Transverse colon (tissue), 4 donors: ENCODE measurements at regions not wholly inside any gene's neighbourhood (a gene's known extent, or its start where the extent isn't known, plus 50 kb on each side); places are given as distances from the start of the nearest gene placed in this dataset.

Experiments used
- DNase-seq: peaks from one replicate; pipeline ENCODE4 v3.0.0-alpha.2; 2019
- H3K27ac ChIP-seq, 4 donors: fragments of 200-600 bp; sonication (generic); 2 replicates each; pipeline ENCODE4 v1.5.1; 2016 to 2018; ENCODE audit warnings: inconsistent platforms in 4 of 4
- H3K27me3 ChIP-seq: fragments of 200-600 bp; sonication (generic); 2 replicates; pipeline ENCODE4 v1.5.1; 2017; ENCODE audit warnings: inconsistent platforms
- H3K36me3 ChIP-seq, 4 donors: fragments of 200-600 bp; sonication (generic); 2 replicates each; pipeline ENCODE4 v1.5.1; 2017 to 2019; ENCODE audit warnings: inconsistent platforms in 4 of 4
- H3K4me1 ChIP-seq, 4 donors: fragments of 200-600 bp; sonication (generic); 2 replicates each; pipeline ENCODE4 v1.5.1; 2017 to 2020; ENCODE audit warnings: inconsistent platforms in 4 of 4
- H3K4me3 ChIP-seq, 4 donors: fragments of 200-600 bp; sonication (generic); 1 replicate in 1 of 4; 2 replicates in 3 of 4; pipeline versions ENCODE4 v1.5.1 to v1.6.1; 2017 to 2019; ENCODE audit warnings: inconsistent platforms in 4 of 4
- H3K9me3 ChIP-seq, 2 donors: fragments of 200-600 bp; sonication (generic); 2 replicates each; pipeline ENCODE4 v1.5.1; 2017 to 2019; ENCODE audit warnings: inconsistent platforms in 2 of 2
- CTCF ChIP-seq, 5 experiments: fragments of 200-600 bp in 3 of 5; fragments of 450-650 bp in 2 of 5; sonication (generic) in 3 of 5; IDR thresholded peaks; 1 replicate in 2 of 5; 2 replicates in 3 of 5; pipeline ENCODE4 v1.5.1; 2016 to 2017; ENCODE audit warnings: antibody characterized with exemption in 5 of 5, inconsistent platforms in 3 of 5, mild to moderate bottlenecking in 2 of 5, moderate library complexity in 1 of 5
- POLR2A ChIP-seq: fragments of 450-650 bp; IDR thresholded peaks from one replicate; pipeline ENCODE4 v1.6.1; 2016; ENCODE audit warnings: antibody characterized with exemption, mild to moderate bottlenecking, moderate library complexity
- POLR2AphosphoS5 ChIP-seq, 3 donors: sonication (generic); formaldehyde crosslinking; IDR thresholded peaks; one replicate each; pipeline ENCODE4 v1.6.1; 2016; ENCODE audit warnings: antibody characterized with exemption in 3 of 3
- in situ Hi-C, 4 donors: fragments of 200-750 bp; cut with MboI; loops; one replicate each; pipeline versions ENCODE4 v1.15.0 to v1.15.1; 2017; ENCODE audit warnings: low sequenced_read_pairs in 3 of 4, low pct_ligation_motif_present in 1 of 4, low pct_unique_long_range_greater_than_20kb in 1 of 4
- intact Hi-C: fragments of 100-400 bp; cut with DNase I; formaldehyde crosslinking; loops from one replicate; pipeline ENCODE4 v1.15.1; 2023; ENCODE audit warnings: low total_unique reads
- small RNA-seq, 4 donors: library from RNA; depleted of rRNA; stranded (forward); fragments of <200 nt; gene quantifications; one replicate each; pipeline ENCODE3, GENCODE V24; 2016

GRCh38 chr3:116647996-116648395 is 61.6 kb upstream of the TUSC7 start:
- intact Hi-C loops, result no loop called here
- no peak for DNase-seq
- TF ChIP-seq POLR2A (no peak), CTCF (IDR thresholded peaks at IDR 0.05) (no peak), POLR2AphosphoS5 (IDR thresholded peaks at IDR 0.05) (no peak)
- H3K27ac ChIP-seq, result no peak overlapping the region
- no peaks in the 10 kb centered on the region for H3K4me1 ChIP-seq
- no peaks in the 10 kb centered on the region for H3K36me3 ChIP-seq
- in situ Hi-C loops, result no loop called here
- H3K4me3 ChIP-seq, result no peak overlapping the region
- no peaks in the 10 kb centered on the region for H3K9me3 ChIP-seq
- H3K27me3 ChIP-seq, result no peaks in the 10 kb centered on the region

Small RNAs in the stretch of these regions (small RNA-seq; reads per million reads assigned to genes)
- gene RN7SL582P, result 0 reads per million in 4 donors
